ENCODE measurements at regions not wholly inside any gene's neighbourhood (a gene's known extent, or its start where the extent isn't known, plus 50 kb on each side); places are given as distances from the start of the nearest gene placed in this dataset.

DNA sequence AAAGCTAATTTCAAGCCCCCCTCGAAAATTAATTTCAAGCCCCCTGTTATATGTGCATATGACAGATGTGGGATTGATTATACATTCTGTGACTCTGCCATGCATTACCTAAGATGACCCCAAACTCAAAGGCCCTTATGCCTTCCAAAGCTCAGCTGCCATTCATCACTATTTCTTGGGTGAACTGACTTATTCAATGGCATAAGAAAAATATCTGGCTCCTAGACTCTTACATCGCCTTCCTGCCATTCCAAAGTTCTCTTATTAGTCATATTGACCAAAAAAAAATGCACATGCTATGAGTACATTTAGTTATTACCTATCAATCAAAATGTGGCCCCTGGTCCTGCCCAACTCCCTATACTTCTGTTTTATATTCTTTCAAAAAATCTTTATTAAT is 291.8 kb upstream of the CHAC2 start:
- Mint-ChIP-seq H3K9me3 (no peaks in the 10 kb centered on the region), H3K4me1 (no peaks in the 10 kb centered on the region), H3K27me3 (ENCODE audit: insufficient read depth) (no peaks in the 10 kb centered on the region), H3K36me3 (ENCODE audit: low read depth) (no peaks in the 10 kb centered on the region), H3K4me3 (no peak overlapping the region), H3K27ac (no peak overlapping the region)
- Histone ChIP-seq H3K27ac (ENCODE audit: low read depth, low read length) (no peak overlapping the region), H3K36me3 (ENCODE audit: control insufficient read depth, insufficient read depth, low read length) (no peaks in the 10 kb centered on the region), H3K4me1 (ENCODE audit: control insufficient read depth, insufficient read depth, low read length) (no peaks in the 10 kb centered on the region), H3K9ac (ENCODE audit: extremely low read depth, low read length, poor library complexity, severe bottlenecking) (no peak overlapping the region), H3K9me3 (ENCODE audit: control insufficient read depth, low read length) (no peaks in the 10 kb centered on the region), H3K4me3 (ENCODE audit: low read length) (no peak overlapping the region), H3K27me3 (ENCODE audit: control insufficient read depth, insufficient read depth, low read length, poor library complexity, severe bottlenecking) (no peaks in the 10 kb centered on the region)
- no peak for DNase-seq
- TF ChIP-seq CTCF (conservative IDR thresholded peaks at IDR 0.05): no peak
- WGBS, 2 experiments (ENCODE audit: insufficient coverage in 1 of 2, insufficient read length in 1 of 2): 87 to 100% methylated on average over 1 to 2 of the region's 2 CpGs

GRCh38 chr2:53475321-53475720 is 292.3 kb upstream of the CHAC2 start:
- H3K4me1 Mint-ChIP-seq: no peaks in the 10 kb centered on the region
- no peaks in the 10 kb centered on the region for H3K4me1 ChIP-seq (ENCODE audit: control insufficient read depth, insufficient read depth, low read length)
- no peak overlapping the region for H3K9ac ChIP-seq (ENCODE audit: extremely low read depth, low read length, poor library complexity, severe bottlenecking)
- no peak overlapping the region for H3K4me3 Mint-ChIP-seq
- TF ChIP-seq CTCF (conservative IDR thresholded peaks at IDR 0.05): no peak
- H3K9me3 ChIP-seq (ENCODE audit: control insufficient read depth, low read length): no peaks in the 10 kb centered on the region
- H3K4me3 ChIP-seq (ENCODE audit: low read length): no peak overlapping the region
- no peaks in the 10 kb centered on the region for H3K27me3 Mint-ChIP-seq (ENCODE audit: insufficient read depth)
- H3K36me3 ChIP-seq (ENCODE audit: control insufficient read depth, insufficient read depth, low read length): no peaks in the 10 kb centered on the region
- no peak overlapping the region for H3K27ac ChIP-seq (ENCODE audit: low read depth, low read length)
- no peak for DNase-seq
- H3K36me3 Mint-ChIP-seq (ENCODE audit: low read depth): no peaks in the 10 kb centered on the region
- H3K27me3 ChIP-seq (ENCODE audit: control insufficient read depth, insufficient read depth, low read length, poor library complexity, severe bottlenecking): no peaks in the 10 kb centered on the region
- H3K9me3 Mint-ChIP-seq: no peaks in the 10 kb centered on the region
- no peak overlapping the region for H3K27ac Mint-ChIP-seq
- WGBS, 2 experiments (ENCODE audit: insufficient coverage in 1 of 2, insufficient read length in 1 of 2): 91 to 100% methylated on average over 1 to 2 of the region's 2 CpGs

GRCh38 chr2:53474914-53475313 is 292.7 kb upstream of the CHAC2 start:
- Mint-ChIP-seq H3K4me1 (no peaks in the 10 kb centered on the region), H3K27me3 (ENCODE audit: insufficient read depth) (no peaks in the 10 kb centered on the region), H3K4me3 (no peak overlapping the region), H3K27ac (no peak overlapping the region), H3K9me3 (no peaks in the 10 kb centered on the region), H3K36me3 (ENCODE audit: low read depth) (no peaks in the 10 kb centered on the region)
- H3K9me3 ChIP-seq (ENCODE audit: control insufficient read depth, low read length): no peaks in the 10 kb centered on the region
- no peaks in the 10 kb centered on the region for H3K27me3 ChIP-seq (ENCODE audit: control insufficient read depth, insufficient read depth, low read length, poor library complexity, severe bottlenecking)
- no peak overlapping the region for H3K4me3 ChIP-seq (ENCODE audit: low read length)
- WGBS, 2 experiments (ENCODE audit: insufficient coverage in 1 of 2, insufficient read length in 1 of 2): 80 to 95% methylated on average over 2 of the region's 2 CpGs
- no peak for TF ChIP-seq CTCF (conservative IDR thresholded peaks at IDR 0.05)
- H3K36me3 ChIP-seq (ENCODE audit: control insufficient read depth, insufficient read depth, low read length): no peaks in the 10 kb centered on the region
- no peak overlapping the region for H3K9ac ChIP-seq (ENCODE audit: extremely low read depth, low read length, poor library complexity, severe bottlenecking)
- DNase-seq: no peak
- no peaks in the 10 kb centered on the region for H3K4me1 ChIP-seq (ENCODE audit: control insufficient read depth, insufficient read depth, low read length)
- H3K27ac ChIP-seq (ENCODE audit: low read depth, low read length): no peak overlapping the region
